Calu3 (cell line): ENCODE measurements at regions not wholly inside any gene's neighbourhood (a gene's known extent, or its start where the extent isn't known, plus 50 kb on each side); places are given as distances from the start of the nearest gene placed in this dataset.

Experiments
- BruUV-seq: library from RNA; stranded (reverse); fragments of 400-500 nt; replicated peaks from 2 replicates; lab custom pipeline; 2021; lab: Mats Ljungman, UMichigan
- CTCF ChIA-PET: fragments of 300-600 bp; sonication (Branson Sonifier 250); formaldehyde crosslinking; loops from one replicate; lab custom pipeline; 2022; ENCODE audit warnings: antibody characterized with exemption; lab: Charles Lee
- DNase-seq: peaks from one replicate; pipeline ENCODE4 v3.0.0; 2022
- H3K27ac Mint-ChIP-seq: one replicate; pipeline ENCODE4 v1.8.0; 2022; ENCODE audit warnings: mixed read lengths; ENCODE audit not compliant: unreplicated experiment
- H3K27me3 Mint-ChIP-seq: one replicate; pipeline ENCODE4 v1.8.0; 2022; ENCODE audit warnings: mixed read lengths; ENCODE audit not compliant: unreplicated experiment
- H3K36me3 Mint-ChIP-seq: one replicate; pipeline ENCODE4 v1.8.0; 2022; ENCODE audit warnings: mild to moderate bottlenecking, moderate library complexity, mixed read lengths; ENCODE audit not compliant: insufficient read depth, unreplicated experiment
- H3K4me1 Mint-ChIP-seq: one replicate; pipeline ENCODE4 v1.8.0; 2022; ENCODE audit warnings: mild to moderate bottlenecking, low read depth, mixed read lengths; ENCODE audit not compliant: unreplicated experiment
- H3K4me3 Mint-ChIP-seq: one replicate; pipeline ENCODE4 v1.8.0; 2022; ENCODE audit warnings: mild to moderate bottlenecking, low read depth, moderate library complexity, mixed read lengths; ENCODE audit not compliant: unreplicated experiment
- H3K9me3 Mint-ChIP-seq: one replicate; pipeline ENCODE4 v1.8.0; 2022; ENCODE audit warnings: low read depth, mixed read lengths; ENCODE audit not compliant: unreplicated experiment
- intact Hi-C: fragments of 100-400 bp; cut with micrococcal nuclease; formaldehyde crosslinking; loops from one replicate; pipeline ENCODE4 v1.10.0; 2022; ENCODE audit not compliant: unreplicated experiment
- TF ChIP-seq, protein P1 (sequence below): fragments of 200-600 bp; IDR thresholded peaks from one replicate; pipeline ENCODE4 v1.8.0; 2022; ENCODE audit warnings: antibody characterized with exemption; ENCODE audit not compliant: unreplicated experiment

DNA sequence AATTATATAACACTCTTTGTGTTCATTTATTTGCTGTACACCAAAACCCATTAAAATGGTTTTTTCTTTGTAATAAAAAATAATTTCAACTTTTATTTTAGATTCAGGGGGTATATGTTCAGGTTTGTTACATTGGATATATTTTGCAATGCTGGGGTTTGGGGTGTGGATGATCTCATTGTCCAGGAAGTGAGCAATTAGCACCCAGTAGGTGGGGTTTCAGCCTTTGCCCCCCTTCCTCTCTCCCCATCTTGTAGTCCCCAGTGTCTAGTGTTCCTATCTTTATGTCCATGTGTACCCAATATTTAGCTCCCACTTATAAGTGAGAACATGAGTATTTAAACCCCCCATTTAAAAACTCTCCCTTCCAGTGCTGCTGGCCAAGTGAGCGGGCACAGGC is 184.6 kb downstream of the RHOU start:
- H3K27ac Mint-ChIP-seq = no peak overlapping the region
- CTCF ChIA-PET = no interaction called here
- TF ChIP-seq, protein P1, sequence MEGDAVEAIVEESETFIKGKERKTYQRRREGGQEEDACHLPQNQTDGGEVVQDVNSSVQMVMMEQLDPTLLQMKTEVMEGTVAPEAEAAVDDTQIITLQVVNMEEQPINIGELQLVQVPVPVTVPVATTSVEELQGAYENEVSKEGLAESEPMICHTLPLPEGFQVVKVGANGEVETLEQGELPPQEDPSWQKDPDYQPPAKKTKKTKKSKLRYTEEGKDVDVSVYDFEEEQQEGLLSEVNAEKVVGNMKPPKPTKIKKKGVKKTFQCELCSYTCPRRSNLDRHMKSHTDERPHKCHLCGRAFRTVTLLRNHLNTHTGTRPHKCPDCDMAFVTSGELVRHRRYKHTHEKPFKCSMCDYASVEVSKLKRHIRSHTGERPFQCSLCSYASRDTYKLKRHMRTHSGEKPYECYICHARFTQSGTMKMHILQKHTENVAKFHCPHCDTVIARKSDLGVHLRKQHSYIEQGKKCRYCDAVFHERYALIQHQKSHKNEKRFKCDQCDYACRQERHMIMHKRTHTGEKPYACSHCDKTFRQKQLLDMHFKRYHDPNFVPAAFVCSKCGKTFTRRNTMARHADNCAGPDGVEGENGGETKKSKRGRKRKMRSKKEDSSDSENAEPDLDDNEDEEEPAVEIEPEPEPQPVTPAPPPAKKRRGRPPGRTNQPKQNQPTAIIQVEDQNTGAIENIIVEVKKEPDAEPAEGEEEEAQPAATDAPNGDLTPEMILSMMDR = no peak
- H3K27me3 Mint-ChIP-seq = no peaks in the 10 kb centered on the region
- no peaks in the 10 kb centered on the region for H3K9me3 Mint-ChIP-seq
- peaks cover 9% of the 10 kb centered on the region for H3K4me1 Mint-ChIP-seq
- no peak for DNase-seq
- no TSS peak for BruUV-seq
- H3K36me3 Mint-ChIP-seq = no peaks in the 10 kb centered on the region
- H3K4me3 Mint-ChIP-seq = no peak overlapping the region
- intact Hi-C loops = no loop called here

DNA sequence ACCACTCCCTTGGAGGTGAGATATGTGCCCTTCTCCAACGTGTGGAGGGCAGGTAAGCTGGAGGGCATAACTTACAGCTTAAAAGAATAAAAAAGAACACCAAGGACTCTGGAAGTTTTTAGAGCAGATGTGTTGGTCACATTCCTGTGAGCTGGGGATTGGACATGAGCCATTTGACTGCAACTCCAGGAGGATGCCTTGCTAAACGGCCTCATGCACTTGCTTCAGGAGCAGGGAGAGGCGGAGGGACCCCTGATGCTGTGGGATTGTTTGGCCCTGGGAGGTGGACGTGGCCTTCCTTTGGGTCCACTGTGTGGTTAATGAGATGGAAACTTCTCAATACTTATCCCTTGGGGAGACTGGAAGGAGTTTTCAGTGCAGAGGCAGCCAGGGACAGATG is 185.6 kb downstream of the RHOU start:
- CTCF ChIA-PET = interaction anchor here (0.7 to 1.4 kb wide), 2 partner anchors 9 to 248 kb away, joined by 3 read pairs; no protein-coding TSS in a partner anchor
- H3K36me3 Mint-ChIP-seq = no peaks in the 10 kb centered on the region
- no peak for DNase-seq
- no peak overlapping the region for H3K27ac Mint-ChIP-seq
- TF ChIP-seq, protein P1 = no peak
- H3K27me3 Mint-ChIP-seq = no peaks in the 10 kb centered on the region
- H3K4me1 Mint-ChIP-seq = peaks cover 16% of the 10 kb centered on the region
- BruUV-seq = no TSS peak
- peaks cover 4% of the 10 kb centered on the region for H3K9me3 Mint-ChIP-seq
- H3K4me3 Mint-ChIP-seq = no peak overlapping the region
- intact Hi-C loops = no loop called here

DNA sequence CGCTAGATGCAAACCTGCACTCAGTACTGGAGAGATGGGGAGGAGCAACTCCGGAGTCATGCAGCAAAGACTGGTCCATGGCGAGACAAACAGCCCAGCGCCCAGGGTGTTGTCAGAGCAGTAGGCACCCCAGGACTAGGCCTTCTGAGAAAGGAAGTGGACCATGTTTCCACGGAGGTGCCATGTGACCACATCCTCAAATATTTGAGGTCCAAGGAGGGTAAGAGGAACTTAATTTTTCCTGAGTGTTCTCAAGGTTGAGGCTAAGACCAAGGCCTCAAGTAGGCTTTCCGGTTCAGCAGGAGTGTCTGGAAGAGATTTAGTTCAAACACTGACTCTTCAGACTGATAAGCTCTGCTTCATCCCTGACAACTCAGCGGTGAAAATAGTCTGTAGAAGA is 186.2 kb downstream of the RHOU start:
- H3K4me3 Mint-ChIP-seq = no peak overlapping the region
- TF ChIP-seq, protein P1 = no peak
- H3K36me3 Mint-ChIP-seq = no peaks in the 10 kb centered on the region
- H3K27ac Mint-ChIP-seq = no peak overlapping the region
- intact Hi-C loops = no loop called here
- peaks cover 10% of the 10 kb centered on the region for H3K9me3 Mint-ChIP-seq
- no peak for DNase-seq
- peaks cover 20% of the 10 kb centered on the region for H3K4me1 Mint-ChIP-seq
- BruUV-seq = no TSS peak
- CTCF ChIA-PET = interaction anchor here (0.7 to 1.4 kb wide), 3 partner anchors 10 to 247 kb away, joined by 3 read pairs; no protein-coding TSS in a partner anchor
- H3K27me3 Mint-ChIP-seq = no peaks in the 10 kb centered on the region

DNA sequence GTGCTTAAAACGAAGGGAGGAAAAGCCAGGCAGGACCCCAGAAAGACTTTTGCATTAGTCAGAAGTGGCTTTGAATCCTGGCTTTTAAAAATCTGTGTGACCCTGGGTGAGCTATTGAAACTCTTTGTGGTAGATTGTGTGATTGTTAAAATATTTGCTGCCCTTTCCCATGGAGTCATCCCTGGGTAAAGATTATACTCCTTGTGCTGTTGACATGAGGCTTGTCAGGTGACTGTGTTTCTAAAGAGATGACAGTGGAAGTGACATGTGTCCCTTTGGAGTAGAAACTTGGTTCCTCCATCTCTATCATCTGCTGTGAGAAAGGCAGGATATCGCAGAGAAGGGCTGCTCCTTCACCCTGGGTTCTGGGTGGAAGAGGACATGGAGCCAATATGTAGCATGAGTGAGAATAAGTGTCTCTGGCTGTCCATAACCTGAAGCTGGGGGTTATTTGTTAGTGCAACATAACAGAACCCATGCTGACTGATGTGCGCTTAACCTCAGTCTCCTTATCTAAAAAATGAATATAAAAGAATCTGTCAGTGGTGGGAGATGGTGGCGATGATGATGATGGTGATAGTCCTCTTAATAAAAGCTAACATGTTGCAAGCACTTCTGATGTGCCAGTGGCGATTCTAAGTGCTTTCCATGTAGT is 187.6 kb downstream of the RHOU start:
- no peak for DNase-seq
- H3K9me3 Mint-ChIP-seq = peaks cover 10% of the 10 kb centered on the region
- intact Hi-C loops = no loop called here
- TF ChIP-seq, protein P1 = no peak
- no peak overlapping the region for H3K27ac Mint-ChIP-seq
- H3K4me3 Mint-ChIP-seq = no peak overlapping the region
- BruUV-seq = no TSS peak
- peaks cover 20% of the 10 kb centered on the region for H3K4me1 Mint-ChIP-seq
- H3K36me3 Mint-ChIP-seq = no peaks in the 10 kb centered on the region
- no peaks in the 10 kb centered on the region for H3K27me3 Mint-ChIP-seq
- CTCF ChIA-PET = no interaction called here
